Breast epithelium (tissue), 4 donors: ENCODE measurements at regions not wholly inside any gene's neighbourhood (a gene's known extent, or its start where the extent isn't known, plus 50 kb on each side); places are given as distances from the start of the nearest gene placed in this dataset.

ENCODE experiments used
- DNase-seq, 2 donors: peaks; one replicate each; pipeline ENCODE4 v3.0.0-alpha.2; 2019; ENCODE audit warnings: low spot score in 2 of 2
- H3K27ac ChIP-seq, 2 donors: fragments of 200-600 bp; sonication (generic) in 1 of 2; one replicate each; pipeline ENCODE4 v1.5.1; 2016 to 2019; ENCODE audit warnings: mild to moderate bottlenecking in 1 of 2
- H3K27me3 ChIP-seq, 2 donors: fragments of 200-600 bp; sonication (generic) in 1 of 2; one replicate each; pipeline versions ENCODE4 v1.5.1 to v1.6.0; 2017 to 2019; ENCODE audit warnings: control low read depth in 1 of 2, mild to moderate bottlenecking in 1 of 2
- H3K36me3 ChIP-seq: fragments of 200-600 bp; one replicate; pipeline ENCODE4 v1.5.1; 2019
- H3K4me1 ChIP-seq, 2 donors: fragments of 200-600 bp; sonication (generic); one replicate each; pipeline ENCODE4 v1.5.1; 2016 to 2019; ENCODE audit warnings: control low read depth in 1 of 2
- H3K4me3 ChIP-seq, 3 donors: fragments of 200-600 bp; sonication (generic); 1 replicate in 2 of 3; 2 replicates in 1 of 3; pipeline ENCODE4 v1.5.1; 2016 to 2019; ENCODE audit warnings: mild to moderate bottlenecking in 3 of 3, moderate library complexity in 2 of 3
- H3K9me3 ChIP-seq, 2 donors: fragments of 200-600 bp; sonication (generic) in 1 of 2; one replicate each; pipeline ENCODE4 v1.5.1; 2016 to 2019; ENCODE audit warnings: control low read depth in 1 of 2
- POLR2A ChIP-seq: fragments of 450-650 bp; IDR thresholded peaks from one replicate; pipeline ENCODE4 v1.6.1; 2016; ENCODE audit warnings: antibody characterized with exemption, mild to moderate bottlenecking, moderate library complexity
- POLR2AphosphoS5 ChIP-seq, 3 donors: sonication (generic); formaldehyde crosslinking; IDR thresholded peaks; one replicate each; pipeline ENCODE4 v1.6.1; 2017; ENCODE audit warnings: antibody characterized with exemption in 3 of 3
- intact Hi-C: fragments of 100-400 bp; cut with DNase I; formaldehyde crosslinking; loops from one replicate; pipeline ENCODE4 v1.15.1; 2023; ENCODE audit warnings: low total_unique reads
- TF ChIP-seq, protein P1 (sequence below), 3 donors: fragments of 450-650 bp; IDR thresholded peaks; one replicate each; pipeline ENCODE4 v1.5.1; 2016 to 2017; ENCODE audit warnings: antibody characterized with exemption in 3 of 3, mild to moderate bottlenecking in 3 of 3, moderate library complexity in 3 of 3

DNA sequence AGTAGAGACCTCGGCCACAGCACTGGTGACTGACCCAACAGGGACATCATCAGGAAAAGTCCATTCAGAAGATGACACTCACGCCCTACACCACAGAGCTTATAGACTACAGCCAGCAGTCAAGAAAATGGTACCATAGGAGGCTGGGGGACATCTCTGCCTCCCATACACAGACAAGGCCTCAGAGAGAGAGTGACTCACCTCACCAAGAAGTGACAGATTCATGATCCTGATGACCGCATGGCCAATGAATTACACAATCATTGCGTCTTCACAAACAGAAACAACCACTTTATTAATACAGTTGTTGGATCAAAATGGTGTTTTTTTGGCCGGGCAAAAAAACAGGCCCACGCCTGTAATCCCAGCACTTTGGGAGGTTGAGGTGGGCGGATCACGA is 260.8 kb upstream of the TSHZ3 start:
- H3K9me3 ChIP-seq = no peaks in the 10 kb centered on the region
- H3K4me3 ChIP-seq = no peak overlapping the region
- TF ChIP-seq POLR2A = no peak
- TF ChIP-seq, protein P1, sequence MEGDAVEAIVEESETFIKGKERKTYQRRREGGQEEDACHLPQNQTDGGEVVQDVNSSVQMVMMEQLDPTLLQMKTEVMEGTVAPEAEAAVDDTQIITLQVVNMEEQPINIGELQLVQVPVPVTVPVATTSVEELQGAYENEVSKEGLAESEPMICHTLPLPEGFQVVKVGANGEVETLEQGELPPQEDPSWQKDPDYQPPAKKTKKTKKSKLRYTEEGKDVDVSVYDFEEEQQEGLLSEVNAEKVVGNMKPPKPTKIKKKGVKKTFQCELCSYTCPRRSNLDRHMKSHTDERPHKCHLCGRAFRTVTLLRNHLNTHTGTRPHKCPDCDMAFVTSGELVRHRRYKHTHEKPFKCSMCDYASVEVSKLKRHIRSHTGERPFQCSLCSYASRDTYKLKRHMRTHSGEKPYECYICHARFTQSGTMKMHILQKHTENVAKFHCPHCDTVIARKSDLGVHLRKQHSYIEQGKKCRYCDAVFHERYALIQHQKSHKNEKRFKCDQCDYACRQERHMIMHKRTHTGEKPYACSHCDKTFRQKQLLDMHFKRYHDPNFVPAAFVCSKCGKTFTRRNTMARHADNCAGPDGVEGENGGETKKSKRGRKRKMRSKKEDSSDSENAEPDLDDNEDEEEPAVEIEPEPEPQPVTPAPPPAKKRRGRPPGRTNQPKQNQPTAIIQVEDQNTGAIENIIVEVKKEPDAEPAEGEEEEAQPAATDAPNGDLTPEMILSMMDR (IDR thresholded peaks at IDR 0.05) = no peak
- intact Hi-C loops = no loop called here
- H3K27ac ChIP-seq = no peak overlapping the region
- no peak for DNase-seq
- no peaks in the 10 kb centered on the region for H3K36me3 ChIP-seq
- H3K4me1 ChIP-seq = no peaks in the 10 kb centered on the region
- no peaks in the 10 kb centered on the region for H3K27me3 ChIP-seq

DNA sequence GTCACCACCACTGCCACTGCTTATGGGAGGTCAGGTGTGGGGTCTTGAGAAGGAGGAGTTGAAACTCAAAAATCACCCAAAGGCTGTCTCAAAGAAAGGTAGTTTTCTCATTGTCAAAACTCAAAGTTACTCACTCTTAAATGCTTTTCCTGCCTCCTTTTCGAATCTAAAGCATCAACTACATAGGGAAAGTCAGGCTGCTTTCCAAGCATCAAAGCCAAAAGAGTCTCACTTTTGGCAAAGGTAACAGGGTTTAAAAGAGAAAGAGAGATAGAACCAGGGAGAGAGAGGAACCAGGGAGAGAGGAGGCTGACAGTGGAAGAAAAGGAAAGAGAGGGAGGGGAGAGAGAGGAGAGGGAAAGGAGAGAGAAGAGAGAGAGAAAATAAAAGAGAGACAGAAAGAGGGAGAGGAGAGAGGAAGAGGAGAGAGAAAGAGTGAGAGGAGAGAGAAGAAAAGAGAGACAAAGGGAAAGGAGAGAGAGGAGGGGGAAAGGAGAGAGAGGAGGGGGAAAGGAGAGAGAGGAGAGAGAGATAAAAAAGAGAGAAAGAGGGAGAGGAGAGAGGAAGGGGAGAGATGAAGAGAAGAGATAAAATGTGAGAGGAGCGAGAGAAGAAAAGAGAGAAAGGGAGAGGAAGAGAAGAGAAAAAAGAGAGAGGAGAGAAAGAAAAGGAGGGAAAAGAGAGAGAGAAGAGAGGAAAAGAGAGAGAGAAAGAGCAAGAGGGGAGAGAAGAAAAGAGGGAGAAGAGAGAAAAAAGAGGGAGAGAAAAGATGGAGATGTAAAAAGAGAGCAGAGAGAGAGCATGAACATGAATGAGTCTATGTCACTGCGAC is 262.0 kb upstream of the TSHZ3 start:
- H3K27ac ChIP-seq = no peak overlapping the region
- H3K4me1 ChIP-seq = no peaks in the 10 kb centered on the region
- no peaks in the 10 kb centered on the region for H3K27me3 ChIP-seq
- H3K4me3 ChIP-seq = no peak overlapping the region
- DNase-seq = no peak
- H3K36me3 ChIP-seq = no peaks in the 10 kb centered on the region
- TF ChIP-seq POLR2AphosphoS5 (IDR thresholded peaks at IDR 0.05) = no peak
- no peaks in the 10 kb centered on the region for H3K9me3 ChIP-seq
- intact Hi-C loops = no loop called here

DNA sequence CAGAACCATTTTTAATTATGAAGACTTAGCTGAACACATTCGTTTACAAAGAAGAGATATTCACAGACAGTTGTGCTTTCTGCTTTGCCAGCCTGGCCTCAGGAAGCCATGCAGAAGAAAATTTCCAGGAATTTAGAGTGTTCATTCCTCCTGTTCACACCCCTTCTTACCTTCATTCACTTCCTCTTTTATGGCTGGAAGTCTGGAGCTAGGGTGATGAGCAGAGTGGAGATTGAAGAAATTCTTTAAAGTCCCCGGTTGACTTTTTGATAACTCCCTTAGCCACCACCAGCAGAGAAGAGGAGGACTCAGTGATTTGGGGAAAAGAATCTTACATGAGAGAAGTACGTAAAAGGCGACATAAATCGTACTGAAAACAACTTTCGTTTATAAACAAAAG is 263.6 kb upstream of the TSHZ3 start:
- no peak overlapping the region for H3K27ac ChIP-seq
- H3K9me3 ChIP-seq = no peaks in the 10 kb centered on the region
- H3K27me3 ChIP-seq = no peaks in the 10 kb centered on the region
- intact Hi-C loops = no loop called here
- H3K36me3 ChIP-seq = no peaks in the 10 kb centered on the region
- TF ChIP-seq POLR2A (no peak), POLR2AphosphoS5 (IDR thresholded peaks at IDR 0.05) (no peak)
- TF ChIP-seq, protein P1 (IDR thresholded peaks at IDR 0.05) = no peak
- no peak for DNase-seq
- H3K4me1 ChIP-seq = no peaks in the 10 kb centered on the region
- H3K4me3 ChIP-seq = no peak overlapping the region

DNA sequence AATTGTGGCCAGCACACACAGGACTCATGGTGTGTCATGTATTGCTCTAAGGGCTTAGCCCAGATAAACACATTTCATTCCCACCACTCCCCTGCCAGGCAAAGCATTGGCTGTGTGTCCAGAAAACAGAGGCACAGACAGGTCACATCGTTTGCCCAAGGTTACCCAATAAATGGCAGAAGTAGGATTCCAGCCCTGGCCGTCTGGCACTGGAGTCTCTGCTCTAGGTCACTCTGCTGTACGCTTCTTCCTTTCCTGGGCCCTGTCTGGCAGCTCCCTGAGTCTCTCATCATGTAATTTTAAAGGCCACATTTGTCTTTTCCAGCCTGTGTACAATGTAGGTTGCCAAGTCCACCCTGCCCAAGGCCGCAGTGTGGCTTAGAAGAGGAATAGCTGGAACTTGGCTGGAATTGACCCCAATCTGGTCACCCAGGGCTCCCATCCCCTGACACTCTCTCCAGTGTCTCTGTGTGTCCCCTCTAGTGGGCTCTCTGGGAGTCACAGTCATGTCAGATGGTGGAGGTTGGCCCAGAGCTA is 264.5 kb upstream of the TSHZ3 start:
- TF ChIP-seq POLR2AphosphoS5 (IDR thresholded peaks at IDR 0.05) (no peak), POLR2A (no peak)
- TF ChIP-seq, protein P1 (IDR thresholded peaks at IDR 0.05) = no peak
- Histone ChIP-seq H3K27ac (no peak overlapping the region), H3K27me3 (no peaks in the 10 kb centered on the region), H3K36me3 (no peaks in the 10 kb centered on the region), H3K9me3 (no peaks in the 10 kb centered on the region), H3K4me3 (no peak overlapping the region), H3K4me1 (no peaks in the 10 kb centered on the region)
- intact Hi-C loops = no loop called here
- DNase-seq = no peak

DNA sequence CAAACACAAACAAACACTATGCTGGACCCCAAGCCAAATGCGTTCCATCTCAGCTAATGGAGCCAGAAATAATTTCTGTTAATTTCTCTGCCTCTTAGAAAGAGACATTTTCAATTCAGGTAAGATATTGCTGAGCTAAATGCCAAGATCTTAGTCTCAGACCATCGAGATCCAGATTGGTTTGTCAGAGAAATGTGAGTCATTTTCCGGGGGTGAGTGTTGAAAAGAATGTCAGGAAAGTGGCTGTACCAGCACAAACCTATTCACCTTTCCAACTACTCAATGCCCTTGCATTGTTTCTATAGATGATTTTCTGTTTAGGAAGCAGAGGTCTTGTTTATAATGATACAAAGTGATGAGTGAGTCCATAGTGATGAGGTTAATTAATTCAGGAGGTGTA is 266.8 kb upstream of the TSHZ3 start:
- H3K4me1 ChIP-seq = no peaks in the 10 kb centered on the region
- intact Hi-C loops = no loop called here
- H3K36me3 ChIP-seq = no peaks in the 10 kb centered on the region
- no peak overlapping the region for H3K27ac ChIP-seq
- H3K27me3 ChIP-seq = no peaks in the 10 kb centered on the region
- no peak overlapping the region for H3K4me3 ChIP-seq
- TF ChIP-seq POLR2A (no peak), POLR2AphosphoS5 (IDR thresholded peaks at IDR 0.05) (no peak)
- TF ChIP-seq, protein P1 (IDR thresholded peaks at IDR 0.05) = no peak
- H3K9me3 ChIP-seq = no peaks in the 10 kb centered on the region
- no peak for DNase-seq
